ENCODE measurements at regions not wholly inside any gene's neighbourhood (a gene's known extent, or its start where the extent isn't known, plus 50 kb on each side); places are given as distances from the start of the nearest gene placed in this dataset.

GRCh38 chr10:21413680-21414079 is 111.8 kb downstream of the SKIDA1 start (continued):
- TF ChIP-seq CHD7 (IDR thresholded peaks at IDR 0.05; ENCODE audit: insufficient replicate concordance, low read length) (no peak), HDAC6 (IDR thresholded peaks at IDR 0.05; ENCODE audit: low read depth, low read length) (no peak)
